HFF-Myc (cell line): ENCODE measurements at regions not wholly inside any gene's neighbourhood (a gene's known extent, or its start where the extent isn't known, plus 50 kb on each side); places are given as distances from the start of the nearest gene placed in this dataset.

Source experiments
- DNase-seq: peaks from one replicate; pipeline ENCODE4 v3.0.0-alpha.2; 2011; ENCODE audit warnings: low read depth; ENCODE audit errors: extremely low read depth
- H3K4me3 ChIP-seq: replicated peaks from 2 replicates; pipeline ENCODE4 v1.5.1; 2011; ENCODE audit warnings: low read depth, mild to moderate bottlenecking, control low read depth, low read length
- CTCF ChIP-seq: IDR thresholded peaks from 2 replicates; pipeline ENCODE4 v1.5.1; 2012; ENCODE audit warnings: mild to moderate bottlenecking, low read depth, low read length, control low read depth; ENCODE audit errors: missing control alignments

GRCh38 chr4:55727746-55728145, 91.6 kb upstream of the NMU start:
- no peak for DNase-seq
- H3K4me3 ChIP-seq, result no peak overlapping the region
- TF ChIP-seq CTCF, result no peak

- H3K4me3 ChIP-seq, result no peak overlapping the region
- TF ChIP-seq CTCF, result no peak
- DNase-seq, result no peak
These were observed 90.0 kb upstream of the EXOC1L start for GRCh38 chr4:55729351-55730279.

GRCh38 chr4:55730280-55730931, 89.2 kb upstream of the EXOC1L start:
- no peak for TF ChIP-seq CTCF
- H3K4me3 ChIP-seq, result no peak overlapping the region
- no peak for DNase-seq

- TF ChIP-seq CTCF, result no peak
- no peak for DNase-seq
- H3K4me3 ChIP-seq, result no peak overlapping the region
These were observed 87.6 kb upstream of the EXOC1L start for GRCh38 chr4:55731959-55732358.

GRCh38 chr4:55732864-55733263, 86.7 kb upstream of the EXOC1L start:
- no peak for DNase-seq
- TF ChIP-seq CTCF, result no peak
- no peak overlapping the region for H3K4me3 ChIP-seq

- H3K4me3 ChIP-seq, result no peak overlapping the region
- DNase-seq, result peak; percentile 14
- no peak for TF ChIP-seq CTCF
These were observed 85.7 kb upstream of the EXOC1L start for GRCh38 chr4:55733932-55734331.
